Mucosa of rectum (tissue), 2 donors: ENCODE measurements at regions not wholly inside any gene's neighbourhood (a gene's known extent, or its start where the extent isn't known, plus 50 kb on each side); places are given as distances from the start of the nearest gene placed in this dataset.

Source experiments
- H3K27ac ChIP-seq, 2 donors: one replicate each; pipeline ENCODE4 v1.7.0; 2013; ENCODE audit warnings: inconsistent platforms in 2 of 2, low read depth in 2 of 2, low read length in 2 of 2
- H3K27me3 ChIP-seq, 2 donors: one replicate each; pipeline ENCODE4 v1.7.0; 2013; ENCODE audit warnings: low read length in 2 of 2; ENCODE audit not compliant: control insufficient read depth in 2 of 2, insufficient read depth in 2 of 2
- H3K36me3 ChIP-seq, 2 donors: one replicate each; pipeline ENCODE4 v1.7.0; 2013; ENCODE audit warnings: low read length in 2 of 2; ENCODE audit not compliant: control insufficient read depth in 2 of 2, insufficient read depth in 2 of 2
- H3K4me1 ChIP-seq, 2 donors: one replicate each; pipeline ENCODE4 v1.7.0; 2013; ENCODE audit warnings: low read length in 2 of 2, mild to moderate bottlenecking in 1 of 2; ENCODE audit not compliant: control insufficient read depth in 2 of 2, insufficient read depth in 2 of 2
- H3K4me3 ChIP-seq, 2 donors: one replicate each; pipeline ENCODE4 v1.7.0; 2013; ENCODE audit warnings: low read length in 2 of 2
- H3K9ac ChIP-seq, 2 donors: one replicate each; pipeline ENCODE4 v1.7.0; 2013; ENCODE audit warnings: low read length in 2 of 2, low read depth in 1 of 2, mild to moderate bottlenecking in 1 of 2
- H3K9me3 ChIP-seq, 2 donors: one replicate each; pipeline ENCODE4 v1.7.0; 2013; ENCODE audit warnings: low read length in 2 of 2; ENCODE audit not compliant: control insufficient read depth in 2 of 2
- donor health status: healthy.
- donor health status: Normal muscosa, but diverticular disease.

DNA sequence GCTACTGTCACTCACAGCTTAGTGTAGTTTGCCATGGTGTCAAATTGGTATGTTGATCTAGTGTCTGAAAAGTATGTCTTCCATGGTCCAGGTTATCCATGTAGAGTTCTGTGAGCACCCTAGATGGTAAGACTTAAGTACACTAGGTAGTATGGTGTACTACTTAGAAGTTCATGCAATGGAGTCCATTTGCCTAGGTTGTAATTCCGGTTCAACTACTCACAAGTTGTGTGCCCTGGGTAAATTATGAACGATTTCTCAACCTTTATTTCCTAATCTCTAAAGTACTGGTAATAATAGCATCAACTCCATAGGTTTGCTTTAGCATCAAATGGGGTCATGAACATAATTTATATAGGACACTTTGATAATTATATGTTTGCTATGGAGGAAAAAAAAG, 666.2 kb upstream of the CELF2 start:
- Histone ChIP-seq H3K27ac (no peak overlapping the region), H3K4me3 (no peak overlapping the region), H3K4me1 (no peaks in the 10 kb centered on the region), H3K36me3 (no peaks in the 10 kb centered on the region), H3K9ac (no peak overlapping the region), H3K9me3 (no peaks in the 10 kb centered on the region), H3K27me3 (no peaks in the 10 kb centered on the region)

DNA sequence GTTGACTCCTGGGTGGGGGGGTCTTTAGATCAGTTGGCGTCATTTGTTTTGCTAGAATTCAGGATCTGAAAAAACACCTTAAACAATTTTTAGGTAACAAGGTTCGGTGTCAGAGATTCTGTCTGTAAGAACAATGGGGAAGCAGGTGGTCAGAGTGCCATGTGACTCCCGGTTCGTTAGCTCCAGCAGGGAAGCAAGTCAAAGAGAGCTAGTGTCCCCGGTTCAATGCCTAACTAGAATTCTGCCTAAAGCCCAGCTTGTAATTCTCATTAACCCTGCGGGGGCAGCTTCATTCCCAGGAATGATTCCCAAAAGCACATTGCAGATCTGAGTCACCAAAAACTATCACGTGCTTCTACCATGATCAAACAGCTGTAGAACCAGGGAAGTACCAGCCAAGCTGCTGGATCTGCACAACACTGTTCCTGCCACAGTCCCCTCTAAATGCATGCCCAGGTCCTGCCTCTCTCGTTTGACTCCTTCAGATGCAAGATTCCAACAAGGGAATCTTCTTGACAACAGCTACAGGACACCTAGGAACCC, 664.3 kb upstream of the CELF2 start:
- no peak overlapping the region for H3K4me3 ChIP-seq
- H3K9me3 ChIP-seq, result no peaks in the 10 kb centered on the region
- H3K9ac ChIP-seq, result no peak overlapping the region
- no peaks in the 10 kb centered on the region for H3K36me3 ChIP-seq
- H3K27me3 ChIP-seq, result no peaks in the 10 kb centered on the region
- H3K4me1 ChIP-seq, result no peaks in the 10 kb centered on the region
- H3K27ac ChIP-seq, result no peak overlapping the region

GRCh38 chr10:10359263-10359662, 658.4 kb upstream of the CELF2 start:
- Histone ChIP-seq H3K27ac (no peak overlapping the region), H3K36me3 (no peaks in the 10 kb centered on the region)

GRCh38 chr10:10361301-10361885, 656.3 kb upstream of the CELF2 start:
- Histone ChIP-seq H3K4me3 (no peak overlapping the region), H3K9me3 (no peaks in the 10 kb centered on the region), H3K27ac (no peak overlapping the region)

More at GRCh38 chr10:10359263-10359662, 658.4 kb upstream of the CELF2 start:
- H3K27me3 ChIP-seq, result no peaks in the 10 kb centered on the region
- H3K9ac ChIP-seq, result no peak overlapping the region
- no peak overlapping the region for H3K4me3 ChIP-seq
- no peaks in the 10 kb centered on the region for H3K9me3 ChIP-seq
- H3K4me1 ChIP-seq, result no peaks in the 10 kb centered on the region

GRCh38 chr10:10362800-10363199, 654.9 kb upstream of the CELF2 start:
- H3K27ac ChIP-seq, result no peak overlapping the region
- H3K9ac ChIP-seq, result no peak overlapping the region
- H3K4me3 ChIP-seq, result no peak overlapping the region
- no peaks in the 10 kb centered on the region for H3K36me3 ChIP-seq
- no peaks in the 10 kb centered on the region for H3K9me3 ChIP-seq
- no peaks in the 10 kb centered on the region for H3K27me3 ChIP-seq
- no peaks in the 10 kb centered on the region for H3K4me1 ChIP-seq

More at GRCh38 chr10:10361301-10361885, 656.3 kb upstream of the CELF2 start:
- Histone ChIP-seq H3K27me3 (no peaks in the 10 kb centered on the region), H3K36me3 (no peaks in the 10 kb centered on the region), H3K9ac (no peak overlapping the region), H3K4me1 (no peaks in the 10 kb centered on the region)

- Histone ChIP-seq H3K9me3 (no peaks in the 10 kb centered on the region), H3K36me3 (no peaks in the 10 kb centered on the region), H3K27me3 (no peaks in the 10 kb centered on the region), H3K4me3 (no peak overlapping the region), H3K27ac (no peak overlapping the region), H3K9ac (no peak overlapping the region), H3K4me1 (no peaks in the 10 kb centered on the region)
These were observed 654.5 kb upstream of the CELF2 start for GRCh38 chr10:10363217-10363616.

DNA sequence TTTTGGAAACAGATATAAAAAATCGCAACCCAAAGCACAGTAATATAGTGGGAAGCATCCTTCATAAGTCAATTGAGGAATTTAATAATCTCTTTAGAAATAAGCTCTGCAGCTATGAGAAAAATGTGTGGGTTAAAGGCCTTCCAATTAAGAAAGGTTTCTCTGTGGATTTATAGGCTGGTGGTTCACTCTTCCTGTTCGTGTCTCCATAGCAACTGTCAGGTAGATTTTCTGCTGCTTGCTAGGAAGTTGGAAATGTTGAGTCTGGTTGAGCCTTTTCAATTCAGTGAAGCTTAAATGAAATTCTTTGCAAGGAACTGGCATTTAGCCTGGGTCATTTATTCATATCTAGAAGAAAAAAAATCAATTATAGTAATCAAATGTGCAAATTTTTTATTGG, 652.8 kb upstream of the CELF2 start:
- H3K9me3 ChIP-seq, result no peaks in the 10 kb centered on the region
- H3K27ac ChIP-seq, result no peak overlapping the region
- no peak overlapping the region for H3K4me3 ChIP-seq
- H3K36me3 ChIP-seq, result no peaks in the 10 kb centered on the region
- H3K9ac ChIP-seq, result no peak overlapping the region
- no peaks in the 10 kb centered on the region for H3K27me3 ChIP-seq
- H3K4me1 ChIP-seq, result no peaks in the 10 kb centered on the region

DNA sequence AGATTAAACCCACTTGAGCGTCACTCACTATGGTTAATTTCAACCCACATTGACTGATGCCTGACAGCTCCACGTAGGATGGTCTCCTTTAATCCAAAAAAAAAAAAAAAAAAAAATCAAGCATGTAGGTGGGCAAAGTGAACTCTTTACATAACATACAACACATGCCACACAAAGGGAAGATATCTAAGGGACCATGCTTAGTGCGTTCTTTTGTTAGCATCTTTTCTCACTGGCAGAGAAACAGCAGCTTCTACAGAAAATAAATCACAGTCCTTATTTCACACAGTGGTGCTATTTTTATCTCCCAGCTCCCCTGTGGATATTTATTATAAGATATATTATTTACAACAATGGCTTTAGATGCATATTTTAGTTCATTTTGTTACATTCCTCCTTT, 652.0 kb upstream of the CELF2 start:
- H3K27ac ChIP-seq, result no peak overlapping the region
- no peaks in the 10 kb centered on the region for H3K27me3 ChIP-seq
- no peaks in the 10 kb centered on the region for H3K36me3 ChIP-seq
- H3K9ac ChIP-seq, result no peak overlapping the region
- H3K4me1 ChIP-seq, result no peaks in the 10 kb centered on the region
- H3K9me3 ChIP-seq, result no peaks in the 10 kb centered on the region
- H3K4me3 ChIP-seq, result no peak overlapping the region

- no peaks in the 10 kb centered on the region for H3K36me3 ChIP-seq
- H3K4me3 ChIP-seq, result no peak overlapping the region
- H3K9ac ChIP-seq, result no peak overlapping the region
- H3K27me3 ChIP-seq, result no peaks in the 10 kb centered on the region
- no peaks in the 10 kb centered on the region for H3K9me3 ChIP-seq
- no peaks in the 10 kb centered on the region for H3K4me1 ChIP-seq
- H3K27ac ChIP-seq, result no peak overlapping the region
These were observed 650.8 kb upstream of the CELF2 start for GRCh38 chr10:10366836-10367235.

GRCh38 chr10:10367264-10367663, 650.4 kb upstream of the CELF2 start:
- Histone ChIP-seq H3K36me3 (no peaks in the 10 kb centered on the region), H3K9me3 (no peaks in the 10 kb centered on the region), H3K4me1 (no peaks in the 10 kb centered on the region), H3K27ac (no peak overlapping the region), H3K9ac (no peak overlapping the region), H3K27me3 (no peaks in the 10 kb centered on the region), H3K4me3 (no peak overlapping the region)
